ENCODE measurements at regions not wholly inside any gene's neighbourhood (a gene's known extent, or its start where the extent isn't known, plus 50 kb on each side); places are given as distances from the start of the nearest gene placed in this dataset.

DNA sequence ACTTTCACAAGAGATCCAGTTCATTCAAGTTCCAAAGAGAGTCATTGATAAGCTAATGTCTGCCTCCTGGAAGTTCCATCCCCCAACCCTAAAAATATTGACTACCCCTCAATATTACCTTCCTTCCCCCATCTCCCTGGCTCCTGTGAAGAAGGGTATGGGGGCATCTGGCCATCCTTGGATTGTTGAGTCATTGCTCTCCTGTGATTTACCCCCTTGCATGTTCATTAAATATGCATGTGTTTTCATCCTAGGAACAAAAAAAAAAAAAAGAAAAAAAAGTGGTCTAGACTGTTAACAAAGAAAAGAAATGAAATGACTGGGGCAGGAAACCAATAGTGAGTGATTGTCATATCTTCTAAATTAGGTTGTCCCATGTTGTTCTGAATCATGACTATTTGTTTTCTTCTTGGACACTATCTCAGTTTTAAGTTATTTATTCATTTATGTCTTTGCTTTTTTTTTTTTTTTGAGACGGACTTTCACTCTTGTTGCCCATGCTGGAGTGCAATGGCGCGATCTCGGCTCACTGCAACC is 51.9 kb upstream of the HUWE1 start:
- POLR2A ChIA-PET = interaction anchor here (0.7 kb wide), 1 partner anchor 52 kb away, joined by 4 read pairs; no protein-coding TSS in a partner anchor
- no peaks in the 10 kb centered on the region; the same call in 1 of the 2 replicates for H3K9me3 ChIP-seq (ENCODE audit: control insufficient read depth, insufficient read depth, low read depth, low read length)
- no peak overlapping the region for H3K4me3 ChIP-seq (ENCODE audit: low read depth, low read length)
- TF ChIP-seq ZNF571 (tag by site-specific recombination; IDR thresholded peaks at IDR 0.05) = no peak
- no peak for TF ChIP-seq ZFP41 (tag by site-specific recombination; IDR thresholded peaks at IDR 0.05; ENCODE audit: borderline replicate concordance)
- no peak for TF ChIP-seq ZNF514 (tag by site-specific recombination; IDR thresholded peaks at IDR 0.05)
- TF ChIP-seq ZNF23 (tag by site-specific recombination; IDR thresholded peaks at IDR 0.05; ENCODE audit: borderline replicate concordance) = no peak
- H3K36me3 ChIP-seq (ENCODE audit: control insufficient read depth in 2 of 2, insufficient read depth in 1 of 2, low read length in 2 of 2) = no peaks in the 10 kb centered on the region
- H3K27ac ChIP-seq (ENCODE audit: extremely low read depth, low read depth, low read length) = no peak overlapping the region
- CTCF ChIA-PET = no interaction called here
- no peaks in the 10 kb centered on the region for H3K4me1 ChIP-seq (ENCODE audit: control insufficient read depth, insufficient read depth, low read length)
